WERI-Rb-1 (cell line): ENCODE measurements at regions not wholly inside any gene's neighbourhood (a gene's known extent, or its start where the extent isn't known, plus 50 kb on each side); places are given as distances from the start of the nearest gene placed in this dataset.

Experiments
- DNase-seq: peaks from one replicate; pipeline ENCODE4 v3.0.0-alpha.2; 2020
- H3K27ac ChIP-seq: fragments of 250-450 bp; sonication (Bioruptor Pico); 2 replicates; pipeline ENCODE4 v1.5.1; 2020; ENCODE audit warnings: mild to moderate bottlenecking, moderate library complexity
- H3K27me3 ChIP-seq: fragments of 250-450 bp; sonication (Bioruptor Pico); 2 replicates; pipeline ENCODE4 v1.5.1; 2021; ENCODE audit warnings: mild to moderate bottlenecking, low read depth, moderate library complexity; ENCODE audit not compliant: insufficient read depth, severe bottlenecking
- H3K36me3 ChIP-seq: fragments of 250-450 bp; sonication (Bioruptor Pico); 2 replicates; pipeline ENCODE4 v1.5.1; 2020; ENCODE audit warnings: mild to moderate bottlenecking, moderate library complexity
- H3K4me3 ChIP-seq: 2 replicates; pipeline ENCODE4 v1.5.1; 2011; ENCODE audit warnings: low read depth, mild to moderate bottlenecking, control low read depth, low read length
- H3K9me3 ChIP-seq: fragments of 250-450 bp; sonication (Bioruptor Pico); 2 replicates; pipeline ENCODE4 v1.5.1; 2021; ENCODE audit warnings: mild to moderate bottlenecking, moderate library complexity; ENCODE audit not compliant: severe bottlenecking
- CTCF ChIP-seq: IDR thresholded peaks from 2 replicates; pipeline ENCODE4 v1.5.1; 2011; ENCODE audit warnings: low read depth, mild to moderate bottlenecking, control low read depth, inconsistent platforms, low read length

- TF ChIP-seq CTCF: no peak
- no peaks in the 10 kb centered on the region for H3K27me3 ChIP-seq
- H3K36me3 ChIP-seq: no peaks in the 10 kb centered on the region
- no peak overlapping the region for H3K4me3 ChIP-seq
- H3K9me3 ChIP-seq: no peaks in the 10 kb centered on the region
- DNase-seq: no peak
- no peak overlapping the region for H3K27ac ChIP-seq
Measured at GRCh38 chr18:30265190-30265589, 777.4 kb downstream of the DSC3 start.

GRCh38 chr18:30254331-30254730 is 788.2 kb downstream of the DSC3 start:
- Histone ChIP-seq H3K36me3 (no peaks in the 10 kb centered on the region), H3K4me3 (no peak overlapping the region), H3K27me3 (no peaks in the 10 kb centered on the region), H3K27ac (no peak overlapping the region), H3K9me3 (no peaks in the 10 kb centered on the region)
- no peak for DNase-seq
- no peak for TF ChIP-seq CTCF

GRCh38 chr18:30248056-30248455 is 794.5 kb downstream of the DSC3 start:
- no peak for DNase-seq
- H3K36me3 ChIP-seq: no peaks in the 10 kb centered on the region
- H3K27me3 ChIP-seq: no peaks in the 10 kb centered on the region
- H3K9me3 ChIP-seq: no peaks in the 10 kb centered on the region
- no peak for TF ChIP-seq CTCF
- H3K4me3 ChIP-seq: no peak overlapping the region
- H3K27ac ChIP-seq: no peak overlapping the region

GRCh38 chr18:30245766-30246455 is 796.6 kb downstream of the DSC3 start:
- no peak for DNase-seq
- Histone ChIP-seq H3K27ac (no peak overlapping the region), H3K4me3 (no peak overlapping the region), H3K27me3 (no peaks in the 10 kb centered on the region), H3K9me3 (no peaks in the 10 kb centered on the region), H3K36me3 (no peaks in the 10 kb centered on the region)
- TF ChIP-seq CTCF: no peak

GRCh38 chr18:30234755-30235154 is 807.8 kb downstream of the DSC3 start:
- no peak for TF ChIP-seq CTCF
- no peaks in the 10 kb centered on the region for H3K9me3 ChIP-seq
- no peak overlapping the region for H3K27ac ChIP-seq
- no peak overlapping the region for H3K4me3 ChIP-seq
- no peak for DNase-seq
- H3K36me3 ChIP-seq: no peaks in the 10 kb centered on the region
- H3K27me3 ChIP-seq: no peaks in the 10 kb centered on the region

- no peak for DNase-seq
- Histone ChIP-seq H3K4me3 (no peak overlapping the region), H3K36me3 (no peaks in the 10 kb centered on the region), H3K9me3 (no peaks in the 10 kb centered on the region), H3K27me3 (no peaks in the 10 kb centered on the region), H3K27ac (no peak overlapping the region)
- TF ChIP-seq CTCF: no peak
Measured at GRCh38 chr18:30211112-30211511, 831.4 kb downstream of the DSC3 start.
